ENCODE measurements at regions not wholly inside any gene's neighbourhood (a gene's known extent, or its start where the extent isn't known, plus 50 kb on each side); places are given as distances from the start of the nearest gene placed in this dataset.
A peak's percentile ranks its signal among the peaks of the same experiment; 100 is the strongest.

DNA sequence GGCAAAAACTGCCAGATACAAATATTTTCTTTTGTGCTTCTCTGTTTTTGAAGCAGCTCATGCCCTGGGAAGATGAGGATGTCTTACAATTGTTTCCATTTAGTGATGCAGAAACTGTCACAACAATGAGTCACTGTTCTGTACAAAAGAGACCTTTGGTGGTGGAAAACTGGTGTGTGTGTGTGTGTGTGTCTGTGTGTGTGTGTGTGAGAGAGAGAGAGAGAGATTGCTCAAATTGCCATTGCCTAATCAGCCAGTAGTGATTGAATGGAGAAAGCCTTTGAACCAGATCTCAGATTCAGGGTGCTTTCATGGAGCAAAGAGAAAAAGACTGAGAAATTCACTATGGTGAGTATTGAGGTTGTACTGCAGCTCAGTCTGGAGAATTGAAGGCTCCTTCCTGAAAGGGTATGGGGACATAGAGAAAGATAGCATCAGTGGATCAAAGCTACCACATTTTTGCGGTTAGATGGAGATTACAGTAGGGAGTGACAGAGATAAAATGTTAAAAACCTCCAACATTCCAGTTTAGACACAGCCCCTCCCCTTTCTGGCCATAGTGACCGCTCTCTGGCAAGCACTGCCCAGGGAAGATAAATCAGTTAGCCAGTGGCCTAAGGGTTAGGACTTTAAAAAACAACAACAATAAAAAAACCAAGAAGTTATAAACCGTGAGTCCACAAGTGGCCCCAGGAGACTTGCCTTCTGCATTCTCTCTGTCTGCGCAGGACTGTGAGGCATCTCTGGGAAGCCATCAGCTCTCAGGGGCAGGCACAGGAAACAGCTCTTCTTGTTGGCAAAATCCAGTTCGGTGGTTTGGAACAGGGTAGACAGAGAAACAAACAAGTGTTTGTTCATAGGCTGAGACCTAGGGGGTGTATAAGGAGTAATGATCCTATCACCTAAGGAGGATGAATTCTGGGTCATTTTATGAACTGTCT, 406.5 kb downstream of the DUSP10 start:
- peak in 1 of 4 donors; percentile 12 for DNase-seq (ENCODE audit: low read depth in 4 of 4, low spot score in 3 of 4)

DNA sequence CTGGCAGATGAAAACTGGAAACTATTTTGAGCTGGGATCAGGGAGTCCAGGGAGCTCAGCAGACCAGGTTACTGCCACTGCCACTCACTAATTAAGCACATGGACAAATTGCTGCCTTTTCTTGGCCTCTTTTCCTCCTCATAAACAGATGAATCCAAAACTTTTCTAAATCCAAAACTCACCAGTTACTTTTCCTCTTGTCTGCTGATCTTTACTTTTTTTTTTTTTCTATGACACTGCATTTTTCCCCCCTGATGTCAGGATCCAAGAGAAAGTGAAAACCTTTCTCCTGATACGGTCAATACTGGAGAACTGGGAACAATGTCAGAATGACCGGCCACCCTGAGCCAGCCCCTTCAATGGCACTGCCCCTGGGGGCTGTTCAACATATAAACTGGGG, 405.8 kb downstream of the DUSP10 start:
- no peak for DNase-seq (ENCODE audit: low read depth in 4 of 4, low spot score in 3 of 4)

DNA sequence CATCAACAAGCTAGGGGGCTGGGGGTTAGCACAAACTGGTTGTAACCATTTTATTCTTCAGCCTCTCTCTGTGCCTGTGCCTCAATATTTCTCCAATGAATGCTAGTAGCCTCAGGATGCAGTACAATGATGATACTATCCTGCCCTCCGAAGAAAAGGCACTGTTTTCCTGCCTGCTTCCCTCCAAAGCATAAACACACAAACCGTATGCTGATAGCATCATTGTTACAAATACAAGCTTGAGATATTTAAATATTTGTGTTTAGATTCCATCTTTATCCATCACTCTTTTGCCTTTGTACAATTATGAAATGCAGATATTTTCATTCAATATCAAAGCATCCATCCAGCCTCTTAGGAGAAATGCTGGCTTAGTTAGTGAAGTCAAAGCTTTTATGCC, 404.8 kb downstream of the DUSP10 start:
- no peak for DNase-seq (ENCODE audit: low read depth in 4 of 4, low spot score in 3 of 4)

DNA sequence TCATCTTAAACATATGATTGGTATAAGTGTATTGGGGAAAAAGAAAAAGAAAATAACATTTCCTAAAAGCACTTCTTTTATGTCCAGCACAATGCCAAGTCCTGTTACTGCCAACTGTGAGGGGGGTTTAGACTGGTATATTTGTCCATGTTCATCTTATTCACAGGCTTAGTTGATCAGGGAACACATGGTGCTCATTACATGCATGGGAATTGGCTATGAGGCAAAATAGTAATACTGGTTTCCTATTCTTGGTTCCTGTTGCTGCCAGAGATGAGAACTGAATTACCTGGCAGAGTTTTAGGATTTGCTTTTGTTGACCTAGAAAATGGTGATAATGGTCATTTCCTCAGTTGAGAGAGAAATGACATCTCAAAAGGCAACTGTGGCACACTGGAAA, 398.8 kb downstream of the DUSP10 start:
- no peak for DNase-seq (ENCODE audit: low read depth in 4 of 4, low spot score in 3 of 4)

DNA sequence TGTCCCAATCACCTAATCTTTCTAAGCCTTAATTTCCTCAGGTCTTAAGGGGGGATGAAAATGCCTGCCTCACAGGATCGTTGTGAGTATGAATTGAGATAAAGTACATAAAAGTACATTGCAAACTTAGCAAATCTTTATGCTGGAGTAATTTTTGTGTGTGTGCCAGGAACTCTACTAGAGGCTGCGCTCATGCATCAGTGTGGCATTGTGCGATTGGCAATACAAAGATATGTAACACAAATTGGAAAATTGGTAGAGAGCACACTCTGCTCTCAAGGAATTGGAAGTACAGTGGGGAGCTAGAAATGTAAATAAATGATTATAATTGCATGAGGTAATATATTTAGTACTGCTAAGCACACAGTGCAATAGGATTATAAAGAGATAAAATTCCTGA, 398.3 kb downstream of the DUSP10 start:
- no peak for DNase-seq (ENCODE audit: low read depth in 4 of 4, low spot score in 3 of 4)

DNA sequence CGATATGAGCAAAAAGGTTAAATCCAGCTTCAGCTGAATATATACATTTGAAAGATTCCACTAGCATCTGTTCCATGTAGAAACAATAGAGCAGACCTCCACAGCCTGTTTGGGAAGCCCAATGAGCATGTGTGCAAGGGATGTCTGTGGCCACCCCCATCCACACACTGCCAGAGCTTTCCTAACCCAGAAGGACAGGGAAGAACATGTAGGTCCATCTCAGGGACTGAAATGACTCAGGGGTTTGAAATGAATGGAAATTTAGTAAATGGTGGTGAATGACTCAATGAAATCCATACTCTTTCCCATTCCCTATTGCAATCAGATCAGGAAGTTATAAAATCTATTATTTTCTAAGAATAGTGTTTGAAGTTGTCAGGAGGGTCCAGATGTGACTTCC, 397.2 kb downstream of the DUSP10 start:
- DNase-seq (ENCODE audit: low read depth in 4 of 4, low spot score in 3 of 4) = no peak

DNA sequence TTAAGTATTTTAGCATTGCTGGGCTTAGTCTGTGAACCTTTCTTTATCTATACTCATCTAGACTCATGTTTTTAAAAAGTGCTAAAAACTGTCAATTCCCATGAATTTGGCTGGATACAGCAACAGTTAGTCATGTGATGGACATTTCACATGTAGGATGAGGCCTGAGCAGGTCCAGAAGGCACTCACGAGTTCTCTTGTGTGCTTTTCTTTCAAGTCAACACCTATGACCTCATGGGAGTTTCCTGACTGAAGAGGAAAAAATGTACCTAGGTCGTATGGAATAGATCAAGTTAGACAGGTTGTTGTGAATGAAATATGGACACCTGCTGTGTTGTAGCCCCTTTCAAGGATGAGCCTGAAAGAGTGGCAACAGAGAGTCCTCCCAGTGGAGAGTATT, 394.2 kb downstream of the DUSP10 start:
- DNase-seq (ENCODE audit: low read depth in 4 of 4, low spot score in 3 of 4) = no peak

DNA sequence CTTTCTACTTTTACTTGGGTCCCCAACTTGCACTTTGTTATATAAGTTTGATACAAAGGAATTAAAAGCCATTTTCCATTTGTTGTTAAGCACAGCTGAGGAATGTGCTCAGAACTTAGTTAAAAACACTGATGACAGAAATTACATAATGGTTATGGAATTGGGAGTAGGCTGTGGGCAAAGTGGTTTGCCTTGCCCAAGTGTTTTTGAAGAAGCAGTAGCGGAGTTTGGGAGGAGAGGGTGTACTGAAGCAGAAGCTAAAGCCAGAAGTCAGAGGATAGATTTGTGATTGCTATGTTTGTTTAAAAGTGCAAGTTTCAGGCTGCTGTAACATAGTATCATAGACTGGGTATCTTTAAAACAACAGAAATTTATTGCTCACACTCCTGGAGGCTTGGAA, 391.8 kb downstream of the DUSP10 start:
- DNase-seq (ENCODE audit: low read depth in 4 of 4, low spot score in 3 of 4) = no peak

DNA sequence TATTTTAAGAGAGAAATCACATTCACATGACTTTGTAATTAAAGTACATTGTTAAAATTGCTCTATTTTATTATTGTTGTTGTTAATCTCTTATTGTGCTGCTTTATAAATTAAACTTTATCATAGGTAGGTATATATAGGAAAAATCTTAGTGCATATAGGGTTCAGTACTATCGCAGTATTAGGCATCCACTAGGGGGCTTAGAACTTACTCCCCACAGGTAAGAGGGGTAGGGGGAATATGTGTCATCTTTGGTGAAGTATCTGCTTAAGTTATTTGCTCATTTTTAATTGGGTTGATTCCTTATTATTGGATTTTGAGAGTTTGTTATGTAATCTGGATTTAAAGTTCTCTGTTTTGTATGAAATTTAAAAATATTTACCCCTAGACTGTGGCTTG, 385.2 kb downstream of the DUSP10 start:
- DNase-seq (ENCODE audit: low read depth in 4 of 4, low spot score in 3 of 4) = no peak

DNA sequence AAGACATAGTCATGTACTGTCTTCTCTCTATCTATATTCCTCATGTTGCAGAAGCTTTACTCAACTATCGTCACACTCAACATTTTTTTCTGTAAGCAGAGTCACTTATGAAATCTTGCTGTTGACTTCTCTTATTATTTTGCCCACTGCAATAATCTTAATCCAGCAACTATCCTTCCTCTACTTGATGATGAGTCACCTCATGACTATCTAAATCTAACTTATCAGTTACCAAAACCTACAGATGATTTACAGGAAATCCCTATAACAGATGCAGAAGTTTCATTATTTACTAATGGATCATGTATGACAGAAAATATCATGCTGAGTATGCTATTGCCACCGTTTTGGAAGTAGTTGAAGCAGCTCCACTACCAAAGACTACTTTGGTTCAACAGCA, 378.9 kb downstream of the DUSP10 start:
- DNase-seq (ENCODE audit: low read depth in 4 of 4, low spot score in 3 of 4) = no peak

DNA sequence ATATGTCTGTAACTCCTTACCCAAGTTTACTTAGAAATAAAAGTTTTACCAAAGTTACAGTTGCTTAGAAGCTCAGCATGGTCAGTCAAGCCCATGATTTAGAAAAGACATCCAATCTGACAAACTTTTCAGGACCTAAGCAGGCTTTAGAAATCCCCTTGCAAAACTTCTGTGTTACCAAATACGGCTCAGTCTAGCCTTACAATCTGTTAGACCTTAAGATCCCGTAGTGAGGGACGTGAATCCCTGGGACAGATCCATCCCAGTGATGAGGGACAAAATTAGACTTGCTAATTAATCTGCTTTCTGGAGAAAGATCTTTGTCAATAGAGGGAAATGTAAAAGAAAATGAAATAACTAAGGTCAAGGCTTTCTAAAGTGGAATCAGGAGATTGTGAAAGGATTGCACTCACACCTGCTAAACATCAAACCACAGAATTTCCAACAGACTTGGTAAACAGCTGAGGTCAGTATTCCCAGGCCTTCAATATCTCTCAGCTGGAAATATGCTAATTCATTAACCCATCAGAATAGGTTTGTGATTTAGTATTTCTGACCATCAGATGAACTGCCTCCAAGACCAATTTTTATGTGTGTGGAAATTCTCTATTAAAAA, 375.3 kb downstream of the DUSP10 start:
- no peak for DNase-seq (ENCODE audit: low read depth in 4 of 4, low spot score in 3 of 4)

DNA sequence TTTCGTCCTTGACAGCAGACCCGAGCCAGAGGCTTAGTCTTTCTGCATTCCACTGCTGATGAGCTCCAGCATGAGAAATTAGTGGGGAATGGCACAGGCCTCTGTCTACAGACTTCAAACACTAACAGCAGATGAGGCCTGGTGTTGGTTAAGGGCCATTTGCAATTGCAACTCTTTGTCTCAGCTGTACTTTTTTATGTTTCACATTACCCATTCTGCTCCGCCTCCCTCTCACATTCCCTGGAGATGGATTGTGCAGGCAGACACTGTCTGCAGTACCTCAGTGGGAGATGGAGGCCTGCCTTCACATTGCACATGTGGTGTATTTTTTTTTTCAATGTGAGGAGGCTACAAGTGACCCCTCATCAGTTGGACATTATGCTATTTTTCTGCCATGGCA, 370.2 kb downstream of the DUSP10 start:
- no peak for DNase-seq (ENCODE audit: low read depth in 4 of 4, low spot score in 3 of 4)

DNA sequence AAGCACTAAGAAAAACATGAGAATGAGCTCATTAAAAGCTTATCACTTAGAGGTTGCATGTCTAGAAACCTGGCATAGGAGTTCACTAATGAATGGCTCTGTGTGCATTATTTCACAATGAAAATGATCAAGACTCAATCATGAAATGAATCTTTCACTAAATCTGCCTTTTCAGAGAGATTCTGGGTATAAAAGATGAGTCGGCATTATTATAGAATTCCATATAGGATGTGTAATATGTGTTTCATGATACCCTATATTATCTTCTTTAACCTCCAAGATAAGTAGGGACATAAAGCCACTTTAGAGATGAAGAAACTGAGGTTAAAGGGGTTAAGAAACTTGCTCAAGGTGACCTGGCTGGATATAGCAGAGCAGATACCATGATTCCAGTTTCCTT, 368.1 kb downstream of the DUSP10 start:
- DNase-seq (ENCODE audit: low read depth in 4 of 4, low spot score in 3 of 4) = no peak

DNA sequence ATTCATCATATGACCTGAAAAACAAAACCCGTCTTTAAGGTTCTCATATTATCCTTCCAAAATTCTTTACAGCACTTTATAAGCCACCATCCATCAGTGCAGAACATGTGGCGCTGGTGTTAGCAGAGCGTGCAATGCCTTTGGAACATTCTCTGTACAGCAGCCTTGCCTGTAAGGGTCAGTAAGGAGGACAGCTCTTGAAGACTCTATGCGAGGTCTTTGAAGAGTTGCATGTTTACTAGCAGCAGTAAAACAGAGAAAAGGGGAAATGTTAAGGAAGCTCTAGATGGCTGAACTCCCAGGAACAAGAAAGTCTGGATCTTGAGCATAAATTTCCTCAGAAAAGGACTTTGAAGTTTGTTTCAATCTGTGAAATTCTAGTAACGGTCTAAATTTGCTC, 365.6 kb downstream of the DUSP10 start:
- DNase-seq (ENCODE audit: low read depth in 4 of 4, low spot score in 3 of 4) = peak in 3 of 4 donors; percentile 5 to 31 (median 31)

DNA sequence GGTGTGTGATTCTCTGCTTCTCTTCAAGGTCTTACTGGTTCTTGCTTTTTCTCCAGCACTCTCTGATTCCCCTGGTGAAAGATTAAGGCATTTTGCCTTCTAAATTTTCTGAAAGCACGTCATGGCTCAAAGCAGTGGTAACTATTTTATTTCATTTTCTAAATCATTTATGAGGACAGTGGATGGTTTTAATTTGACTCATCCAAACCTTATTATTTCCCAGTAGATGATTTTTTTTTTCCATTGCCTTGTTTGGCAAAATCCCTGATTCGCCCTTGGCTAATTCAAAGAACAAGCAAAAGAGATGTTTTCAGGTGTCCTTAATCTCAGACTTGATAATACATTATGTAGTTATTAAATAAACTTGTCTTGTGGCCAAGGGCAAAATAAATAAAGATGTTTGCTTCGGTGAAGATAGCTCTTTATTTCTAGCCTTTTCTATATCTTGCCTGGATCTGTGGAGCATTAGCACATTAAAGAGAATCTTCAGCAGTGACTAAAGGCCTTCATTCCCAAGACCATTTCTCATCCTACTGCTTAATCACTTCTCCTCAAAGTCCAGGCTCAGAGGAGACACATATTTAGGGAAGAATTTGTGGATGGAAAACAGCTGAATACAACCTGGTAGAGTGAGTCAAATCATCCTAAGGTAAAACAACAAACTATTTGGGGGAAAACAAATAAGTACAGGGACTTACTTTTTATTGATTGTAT, 359.8 kb downstream of the DUSP10 start:
- no peak for DNase-seq (ENCODE audit: low read depth in 4 of 4, low spot score in 3 of 4)

DNA sequence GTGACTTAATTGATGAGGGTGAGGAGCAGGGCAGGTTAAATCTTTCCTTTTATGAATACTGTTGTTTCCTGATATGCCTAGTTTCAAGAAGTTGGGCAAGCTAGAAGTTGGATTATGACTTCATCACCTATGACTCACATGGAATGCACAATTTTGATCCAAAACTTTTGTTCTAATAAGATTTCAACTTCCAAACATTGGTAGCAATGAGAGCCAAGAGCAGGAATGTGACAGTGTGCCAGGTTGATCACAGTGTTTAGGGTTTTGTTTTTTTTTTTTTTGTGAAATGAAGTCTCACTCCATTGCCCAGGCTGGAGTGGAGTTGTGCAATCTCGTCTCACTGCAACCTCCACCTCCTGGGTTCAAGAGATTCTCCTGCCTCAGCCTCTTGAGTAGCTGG, 349.4 kb downstream of the DUSP10 start:
- no peak for DNase-seq (ENCODE audit: low read depth in 4 of 4, low spot score in 3 of 4)

DNA sequence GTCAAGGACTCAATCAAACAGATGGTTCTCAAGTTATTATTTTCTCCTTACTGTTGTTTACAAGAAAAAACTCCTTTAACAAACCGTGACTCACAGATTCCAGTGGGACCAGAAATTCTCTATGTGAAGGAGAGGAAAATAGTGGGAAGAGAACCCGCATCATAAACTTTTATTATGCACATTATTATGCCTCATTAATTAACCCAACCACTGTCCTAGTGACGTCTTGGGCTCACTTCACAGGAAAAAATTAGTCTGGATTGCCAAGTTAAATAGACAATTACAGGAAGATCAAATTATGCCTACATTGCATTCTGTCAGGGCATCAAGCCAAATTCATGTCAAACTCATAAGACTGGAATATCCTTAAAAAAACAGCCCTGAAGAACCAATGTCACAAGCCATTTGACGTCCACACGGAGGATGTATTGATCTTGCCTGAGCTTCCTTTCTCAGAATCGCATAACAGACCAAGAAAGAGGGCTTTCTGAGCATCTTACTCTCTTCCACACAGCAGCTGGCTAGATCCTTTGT, 347.8 kb downstream of the DUSP10 start:
- DNase-seq (ENCODE audit: low read depth in 4 of 4, low spot score in 3 of 4) = peak; percentile 47 to 67 (median 53)

DNA sequence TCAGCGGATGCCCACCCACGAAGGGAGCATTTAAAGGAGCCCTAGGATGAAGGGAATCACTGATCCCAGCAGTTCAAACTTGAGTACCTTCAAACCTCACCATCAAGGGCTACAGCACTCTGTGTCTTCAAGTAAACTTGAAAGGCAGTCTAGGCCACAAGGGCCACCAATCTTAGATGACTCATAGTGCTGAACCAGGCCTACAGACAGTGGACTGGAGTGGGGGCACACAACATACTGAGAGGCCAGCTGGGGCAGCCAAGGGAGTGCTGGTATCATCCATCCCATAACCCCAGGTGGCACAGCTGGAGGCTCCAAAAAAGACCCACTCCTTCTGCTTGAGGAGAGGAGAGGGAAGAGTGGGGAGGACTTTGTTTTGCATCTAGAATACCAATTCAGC, 345.4 kb downstream of the DUSP10 start:
- no peak for DNase-seq (ENCODE audit: low read depth in 4 of 4, low spot score in 3 of 4)

DNA sequence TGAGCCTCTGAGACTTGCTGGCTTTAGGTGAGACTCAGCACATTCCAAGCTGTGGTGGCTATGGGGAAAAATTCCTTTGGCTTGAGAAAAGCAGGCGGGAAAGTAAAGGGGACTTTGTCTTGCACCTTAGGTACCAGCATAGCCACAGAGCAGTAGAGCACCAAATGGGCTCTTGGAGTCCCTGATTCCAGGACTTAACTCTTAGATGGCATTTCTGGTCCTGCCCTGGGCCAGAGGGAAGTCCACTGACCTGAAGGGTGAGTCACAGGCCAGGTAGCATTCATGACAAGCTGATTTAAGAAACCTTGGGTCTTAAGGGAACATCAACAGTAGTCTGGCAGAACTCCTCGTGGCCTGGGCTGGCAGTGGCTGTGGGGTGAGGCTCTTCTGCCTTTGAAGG, 344.7 kb downstream of the DUSP10 start:
- DNase-seq (ENCODE audit: low read depth in 4 of 4, low spot score in 3 of 4) = no peak

DNA sequence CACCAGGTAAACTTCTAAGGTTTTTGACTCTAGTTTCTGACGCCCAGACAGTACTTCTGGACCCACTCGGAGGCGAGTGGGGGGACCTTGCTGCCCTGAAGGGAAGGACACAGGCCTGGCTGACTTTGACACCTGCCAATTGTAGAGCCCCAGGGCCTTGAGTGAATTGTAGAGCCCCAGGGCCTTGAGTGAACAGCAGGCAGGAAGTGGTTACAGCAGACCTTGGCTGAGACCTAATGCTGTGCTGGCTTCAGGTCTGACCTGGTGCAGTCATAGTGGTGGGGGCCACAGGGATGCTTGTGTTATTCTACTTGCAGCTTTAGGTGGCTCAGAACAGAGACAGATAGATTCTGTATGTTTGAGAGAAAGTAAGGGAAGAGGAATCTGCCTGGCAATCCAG, 344.3 kb downstream of the DUSP10 start:
- no peak for DNase-seq (ENCODE audit: low read depth in 4 of 4, low spot score in 3 of 4)

DNA sequence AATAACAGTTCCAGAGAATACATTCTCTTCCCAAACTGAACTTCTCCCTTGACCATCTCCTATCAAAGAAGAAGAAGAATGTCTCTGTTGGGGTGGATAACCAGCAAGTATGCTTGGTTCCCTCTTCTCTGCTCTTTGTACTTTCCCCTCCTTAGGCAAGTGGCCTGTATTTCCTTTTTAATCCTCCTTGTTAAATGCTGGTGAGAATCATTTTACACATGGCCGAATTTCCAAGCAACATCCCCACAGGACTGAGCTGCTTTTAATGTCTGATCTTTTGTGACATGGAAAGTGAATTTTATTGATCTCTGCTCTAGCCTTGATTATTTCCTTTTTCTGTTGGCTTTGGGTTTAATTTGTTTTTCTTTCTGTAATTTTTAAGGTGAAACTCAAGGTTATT, 336.7 kb downstream of the DUSP10 start:
- no peak for DNase-seq (ENCODE audit: low read depth in 4 of 4, low spot score in 3 of 4)

Data from right renal pelvis (tissue), 4 donors.